H1 (cell line): ENCODE measurements at regions not wholly inside any gene's neighbourhood (a gene's known extent, or its start where the extent isn't known, plus 50 kb on each side); places are given as distances from the start of the nearest gene placed in this dataset.

Experiments used
- ATF3 ChIP-seq: IDR thresholded peaks from 2 replicates; pipeline ENCODE4 v1.6.1; 2011; ENCODE audit warnings: low read depth, mild to moderate bottlenecking, low read length; ENCODE audit not compliant: insufficient read depth
- CEBPB ChIP-seq: IDR thresholded peaks from 2 replicates; pipeline ENCODE4 v1.6.1; 2012; ENCODE audit warnings: low read depth, low read length
- CTCF ChIP-seq, 3 experiments: IDR thresholded peaks; 1 replicate in 2 of 3; 2 replicates in 1 of 3; pipeline versions ENCODE4 v1.5.1 to v1.6.1; 2011; ENCODE audit warnings: low read length in 3 of 3, mild to moderate bottlenecking in 3 of 3, inconsistent platforms in 2 of 3, low read depth in 1 of 3, moderate library complexity in 1 of 3; ENCODE audit not compliant: insufficient read depth in 1 of 3; ENCODE audit errors: control extremely low read depth in 1 of 3
- MAX ChIP-seq: IDR thresholded peaks from 2 replicates; pipeline ENCODE4 v1.6.1; 2012; ENCODE audit warnings: inconsistent platforms
- POLR2A ChIP-seq, 2 experiments: IDR thresholded peaks; 1 replicate in 1 of 2; 2 replicates in 1 of 2; pipeline ENCODE4 v1.6.1; 2011; ENCODE audit warnings: low read depth in 2 of 2, low read length in 2 of 2, mild to moderate bottlenecking in 2 of 2; ENCODE audit errors: control extremely low read depth in 1 of 2
- SIN3A ChIP-seq, 2 experiments: IDR thresholded peaks in 1 of 2; conservative IDR thresholded peaks in 1 of 2; 2 replicates each; pipeline ENCODE4 v1.6.1; 2011 to 2012; ENCODE audit warnings: low read length in 2 of 2, improper control_type of control experiment in 1 of 2, low read depth in 1 of 2, mild to moderate bottlenecking in 1 of 2
- TAF7 ChIP-seq: optimal IDR thresholded peaks from 2 replicates; pipeline ENCODE3; 2011; ENCODE audit warnings: low read depth, mild to moderate bottlenecking, inconsistent platforms, low read length, moderate library complexity, borderline replicate concordance
- YY1 ChIP-seq: IDR thresholded peaks from 2 replicates; pipeline ENCODE4 v1.6.1; 2011; ENCODE audit warnings: low read depth, mild to moderate bottlenecking, low read length

- TF ChIP-seq POLR2A (IDR thresholded peaks at IDR 0.05; ENCODE audit: control extremely low read depth in 1 of 2, low read depth in 2 of 2, low read length in 2 of 2) = no peak
- no peak for TF ChIP-seq ATF3
- TF ChIP-seq CEBPB = no peak
- TF ChIP-seq SIN3A (conservative IDR thresholded peaks at IDR 0.05 in 1 of 2, IDR thresholded peaks at IDR 0.05 in 1 of 2; ENCODE audit: low read depth in 1 of 2, low read length in 2 of 2) = no peak
- TF ChIP-seq TAF7 = no peak
- no peak for TF ChIP-seq CTCF (IDR thresholded peaks at IDR 0.05; ENCODE audit: control extremely low read depth in 1 of 3, insufficient read depth in 1 of 3, low read depth in 1 of 3, low read length in 3 of 3)
- TF ChIP-seq MAX = no peak
- TF ChIP-seq YY1 = no peak
These were observed 102.3 kb upstream of the MCHR2 start for GRCh38 chr6:100096341-100096740.
